ENCODE measurements at regions not wholly inside any gene's neighbourhood (a gene's known extent, or its start where the extent isn't known, plus 50 kb on each side); places are given as distances from the start of the nearest gene placed in this dataset.

GRCh38 chr7:116142374-116142773, 68.0 kb upstream of the TES start:
- Histone ChIP-seq H3K4me1 (no peaks in the 10 kb centered on the region), H3K27ac (no peak overlapping the region), H3K36me3 (no peaks in the 10 kb centered on the region), H3K4me3 (no peak overlapping the region), H3K27me3 (no peaks in the 10 kb centered on the region), H3K9me3 (no peaks in the 10 kb centered on the region)
- TF ChIP-seq POLR2A (IDR thresholded peaks at IDR 0.05) = no peak
- TF ChIP-seq CTCF (IDR thresholded peaks at IDR 0.05) = no peak
- TF ChIP-seq EP300 (IDR thresholded peaks at IDR 0.05; ENCODE audit: low read depth) = no peak
- no peak for TF ChIP-seq POLR2AphosphoS5 (IDR thresholded peaks at IDR 0.05)
- in situ Hi-C loops (cut with MboI; ENCODE audit: low pct_ligation_motif_present in 1 of 4, low pct_unique_long_range_greater_than_20kb in 1 of 4, low sequenced_read_pairs in 3 of 4) (no loop called here), intact Hi-C loops (cut with DNase I; ENCODE audit: low total_unique reads) (no loop called here)
- WGBS, 2 donors (ENCODE audit: low coverage in 1 of 2) = 81 to 100% methylated on average over 1 of the region's 1 CpG
- no peak for DNase-seq

DNA sequence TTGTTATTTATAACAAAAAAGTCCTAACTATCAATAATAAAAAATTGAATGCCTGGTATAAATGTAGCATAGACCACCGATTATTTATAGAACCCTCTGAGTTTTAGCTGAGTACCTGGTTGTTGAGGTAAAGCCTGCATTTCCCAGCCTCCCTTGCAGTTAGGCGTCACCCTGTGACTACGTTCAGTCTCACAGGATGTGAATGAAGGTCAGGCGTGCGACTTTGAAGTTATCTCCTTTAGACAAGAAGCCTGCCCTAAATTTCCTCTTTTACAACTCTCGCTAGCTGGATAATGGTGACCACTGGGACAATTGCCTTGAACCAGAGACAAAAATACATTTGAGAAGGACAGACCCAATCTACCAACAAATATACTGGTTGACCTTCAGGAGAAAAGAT, 67.5 kb upstream of the TES start:
- in situ Hi-C loops (cut with MboI; ENCODE audit: low pct_ligation_motif_present in 1 of 4, low pct_unique_long_range_greater_than_20kb in 1 of 4, low sequenced_read_pairs in 3 of 4) = no loop called here

DNA sequence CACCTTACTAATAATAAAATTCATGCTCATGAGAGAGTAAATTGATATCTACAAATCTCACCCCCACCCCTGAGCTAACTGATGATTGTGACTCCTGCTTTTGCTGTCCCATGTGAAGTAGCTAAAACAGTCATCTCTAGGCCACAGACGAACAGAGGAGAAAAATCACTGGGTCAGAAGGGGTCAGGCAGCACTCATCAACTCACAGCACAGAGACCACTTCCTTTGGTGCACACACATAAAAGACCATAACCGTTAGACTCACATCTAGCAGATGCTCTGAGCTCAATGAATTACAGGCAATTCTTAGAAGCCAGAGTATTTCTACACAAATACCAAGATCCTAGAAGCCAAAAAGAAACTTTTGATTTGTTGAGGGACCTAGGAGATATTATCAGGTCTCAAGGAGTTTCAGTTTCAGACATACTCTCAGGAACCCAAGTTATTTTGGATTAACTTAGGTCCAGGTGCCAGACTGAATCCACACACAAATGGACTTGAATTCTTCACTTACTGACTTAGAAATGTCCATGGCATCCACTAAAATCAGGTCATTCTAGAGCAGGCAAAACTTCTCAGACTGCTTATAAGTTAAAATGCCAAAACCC, 65.0 kb upstream of the TES start:
- H3K4me3 ChIP-seq = no peak overlapping the region
- intact Hi-C loops (cut with DNase I; ENCODE audit: low total_unique reads) (no loop called here), in situ Hi-C loops (cut with MboI; ENCODE audit: low pct_ligation_motif_present in 1 of 4, low pct_unique_long_range_greater_than_20kb in 1 of 4, low sequenced_read_pairs in 3 of 4) (no loop called here)
- H3K27ac ChIP-seq = no peak overlapping the region
- H3K4me1 ChIP-seq = no peaks in the 10 kb centered on the region
- H3K27me3 ChIP-seq = no peaks in the 10 kb centered on the region
- H3K36me3 ChIP-seq = no peaks in the 10 kb centered on the region
- TF ChIP-seq POLR2AphosphoS5 (IDR thresholded peaks at IDR 0.05) = no peak
- no peak for TF ChIP-seq POLR2A (IDR thresholded peaks at IDR 0.05)
- TF ChIP-seq CTCF (IDR thresholded peaks at IDR 0.05) = no peak
- TF ChIP-seq EP300 (IDR thresholded peaks at IDR 0.05; ENCODE audit: low read depth) = no peak
- H3K9me3 ChIP-seq = no peaks in the 10 kb centered on the region
- DNase-seq = no peak
- 44 to 80% methylated on average over 1 to 2 of the region's 2 CpGs for WGBS, 2 donors (ENCODE audit: low coverage in 1 of 2)

More for the DNA sequence above, 67.5 kb upstream of the TES start:
- intact Hi-C loops (cut with DNase I; ENCODE audit: low total_unique reads) = no loop called here
- 66 to 67% methylated on average over 3 to 6 of the region's 6 CpGs for WGBS, 2 donors (ENCODE audit: low coverage in 1 of 2)
- no peaks in the 10 kb centered on the region for H3K9me3 ChIP-seq
- no peaks in the 10 kb centered on the region for H3K4me1 ChIP-seq
- no peak for DNase-seq
- no peak for TF ChIP-seq CTCF (IDR thresholded peaks at IDR 0.05)
- TF ChIP-seq EP300 (IDR thresholded peaks at IDR 0.05; ENCODE audit: low read depth) = no peak
- TF ChIP-seq POLR2A (IDR thresholded peaks at IDR 0.05) = no peak
- TF ChIP-seq POLR2AphosphoS5 (IDR thresholded peaks at IDR 0.05) = no peak
- H3K4me3 ChIP-seq = no peak overlapping the region
- H3K27me3 ChIP-seq = no peaks in the 10 kb centered on the region
- H3K27ac ChIP-seq = no peak overlapping the region
- H3K36me3 ChIP-seq = no peaks in the 10 kb centered on the region

DNA sequence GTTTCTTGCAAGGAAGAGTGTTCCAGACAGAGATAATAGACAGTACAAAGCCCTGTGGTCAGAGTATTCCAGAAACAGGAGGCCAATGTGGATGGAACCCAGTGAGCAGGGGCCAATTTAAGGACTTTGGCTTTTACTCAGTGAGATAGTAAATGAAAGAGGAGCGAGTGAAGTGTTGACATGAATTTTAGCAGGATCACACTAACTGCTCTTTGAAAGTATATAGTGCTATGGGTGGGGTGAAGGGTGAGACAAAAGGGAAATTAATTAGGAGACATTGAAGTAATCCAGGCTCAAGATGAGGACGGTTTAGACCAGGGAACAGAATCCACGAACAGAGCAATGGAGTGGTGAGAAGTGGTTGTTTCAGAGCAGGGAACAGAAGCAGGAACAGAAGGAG, 62.2 kb upstream of the TES start:
- H3K4me1 ChIP-seq = no peaks in the 10 kb centered on the region
- WGBS, 2 donors (ENCODE audit: low coverage in 1 of 2) = 67 to 85% methylated on average over 3 of the region's 3 CpGs
- no peak for TF ChIP-seq POLR2AphosphoS5 (IDR thresholded peaks at IDR 0.05)
- no peak for TF ChIP-seq CTCF (IDR thresholded peaks at IDR 0.05)
- TF ChIP-seq POLR2A (IDR thresholded peaks at IDR 0.05) = no peak
- TF ChIP-seq EP300 (IDR thresholded peaks at IDR 0.05; ENCODE audit: low read depth) = no peak
- intact Hi-C loops (cut with DNase I; ENCODE audit: low total_unique reads) = no loop called here
- H3K36me3 ChIP-seq = no peaks in the 10 kb centered on the region
- no peaks in the 10 kb centered on the region for H3K9me3 ChIP-seq
- no peak overlapping the region for H3K27ac ChIP-seq
- no peaks in the 10 kb centered on the region for H3K27me3 ChIP-seq
- H3K4me3 ChIP-seq = no peak overlapping the region
- DNase-seq = no peak
- in situ Hi-C loops (cut with MboI; ENCODE audit: low pct_ligation_motif_present in 1 of 4, low pct_unique_long_range_greater_than_20kb in 1 of 4, low sequenced_read_pairs in 3 of 4) = no loop called here

Measured in transverse colon (tissue), 4 donors.